ENCODE measurements at regions not wholly inside any gene's neighbourhood (a gene's known extent, or its start where the extent isn't known, plus 50 kb on each side); places are given as distances from the start of the nearest gene placed in this dataset.

DNA sequence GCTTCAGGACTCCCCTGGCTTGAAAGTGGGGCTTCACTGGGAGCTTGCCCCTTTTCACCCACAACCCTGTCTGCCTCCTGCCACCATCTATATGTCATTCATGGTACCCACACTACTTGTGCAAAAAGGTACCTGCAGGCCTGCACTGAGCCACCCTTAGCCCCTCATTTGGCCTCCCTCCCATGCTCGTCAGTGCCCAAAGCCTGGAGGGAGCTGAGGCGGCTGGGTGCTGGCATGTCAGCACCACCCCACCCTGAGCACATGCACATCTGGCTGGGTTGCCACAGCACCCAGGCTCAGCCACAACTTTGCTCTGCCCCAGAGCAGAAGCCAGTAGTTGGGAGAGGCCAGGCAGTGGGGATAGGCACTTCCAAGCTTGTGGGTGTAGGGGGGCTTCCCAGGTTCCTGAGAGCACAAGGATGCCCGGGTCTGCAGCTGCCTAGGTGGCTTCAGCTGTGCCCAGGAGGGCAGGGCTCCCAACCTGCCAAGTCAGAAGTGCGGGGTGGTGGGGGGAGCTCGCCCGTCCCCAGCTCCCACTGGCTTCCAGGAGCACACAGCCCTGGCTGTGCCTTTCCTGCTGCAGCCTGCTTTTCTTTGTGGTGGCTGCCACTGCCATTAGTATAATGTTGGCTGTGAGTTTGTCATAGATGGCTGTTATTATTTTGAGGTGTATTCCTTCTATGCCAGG is 1054.6 kb upstream of the EPHA6 start:
- TF ChIP-seq, protein P1, sequence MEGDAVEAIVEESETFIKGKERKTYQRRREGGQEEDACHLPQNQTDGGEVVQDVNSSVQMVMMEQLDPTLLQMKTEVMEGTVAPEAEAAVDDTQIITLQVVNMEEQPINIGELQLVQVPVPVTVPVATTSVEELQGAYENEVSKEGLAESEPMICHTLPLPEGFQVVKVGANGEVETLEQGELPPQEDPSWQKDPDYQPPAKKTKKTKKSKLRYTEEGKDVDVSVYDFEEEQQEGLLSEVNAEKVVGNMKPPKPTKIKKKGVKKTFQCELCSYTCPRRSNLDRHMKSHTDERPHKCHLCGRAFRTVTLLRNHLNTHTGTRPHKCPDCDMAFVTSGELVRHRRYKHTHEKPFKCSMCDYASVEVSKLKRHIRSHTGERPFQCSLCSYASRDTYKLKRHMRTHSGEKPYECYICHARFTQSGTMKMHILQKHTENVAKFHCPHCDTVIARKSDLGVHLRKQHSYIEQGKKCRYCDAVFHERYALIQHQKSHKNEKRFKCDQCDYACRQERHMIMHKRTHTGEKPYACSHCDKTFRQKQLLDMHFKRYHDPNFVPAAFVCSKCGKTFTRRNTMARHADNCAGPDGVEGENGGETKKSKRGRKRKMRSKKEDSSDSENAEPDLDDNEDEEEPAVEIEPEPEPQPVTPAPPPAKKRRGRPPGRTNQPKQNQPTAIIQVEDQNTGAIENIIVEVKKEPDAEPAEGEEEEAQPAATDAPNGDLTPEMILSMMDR (IDR thresholded peaks at IDR 0.05; ENCODE audit: insufficient read depth, missing control alignments) = no peak
- DNase-seq (ENCODE audit: insufficient read length, low spot score) (no peak), FAIRE-seq (no peak)

DNA sequence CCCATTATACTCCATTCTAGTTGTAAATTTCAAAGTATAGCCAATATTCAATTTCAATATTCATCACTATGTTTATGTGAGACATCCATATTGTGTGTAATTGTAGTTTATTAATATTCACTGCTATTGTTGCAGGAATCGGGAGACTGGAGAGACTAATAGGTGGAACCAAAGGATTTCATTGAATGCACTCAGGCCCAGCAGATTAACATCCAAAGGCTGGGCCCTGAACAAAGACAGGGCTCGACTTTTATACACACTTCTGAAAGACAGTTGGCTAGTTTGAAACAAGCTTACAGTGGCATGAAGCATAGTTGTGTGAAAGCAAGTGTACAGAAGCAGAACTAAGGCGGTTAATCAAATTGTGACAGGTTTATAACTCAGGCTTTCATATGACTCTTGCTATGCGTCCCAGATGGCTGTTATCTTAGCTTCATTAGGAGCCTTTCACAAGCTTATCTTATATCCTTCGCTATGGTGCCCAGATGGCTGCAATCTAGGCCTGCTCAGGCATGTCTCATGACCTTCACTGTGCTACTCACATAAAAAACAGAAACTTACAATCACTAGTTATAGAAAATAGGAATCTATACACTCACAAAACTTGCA is 1038.8 kb upstream of the EPHA6 start:
- FAIRE-seq (no peak), DNase-seq (ENCODE audit: insufficient read length, low spot score) (no peak)
- TF ChIP-seq, protein P1 (IDR thresholded peaks at IDR 0.05; ENCODE audit: insufficient read depth, missing control alignments) = no peak

DNA sequence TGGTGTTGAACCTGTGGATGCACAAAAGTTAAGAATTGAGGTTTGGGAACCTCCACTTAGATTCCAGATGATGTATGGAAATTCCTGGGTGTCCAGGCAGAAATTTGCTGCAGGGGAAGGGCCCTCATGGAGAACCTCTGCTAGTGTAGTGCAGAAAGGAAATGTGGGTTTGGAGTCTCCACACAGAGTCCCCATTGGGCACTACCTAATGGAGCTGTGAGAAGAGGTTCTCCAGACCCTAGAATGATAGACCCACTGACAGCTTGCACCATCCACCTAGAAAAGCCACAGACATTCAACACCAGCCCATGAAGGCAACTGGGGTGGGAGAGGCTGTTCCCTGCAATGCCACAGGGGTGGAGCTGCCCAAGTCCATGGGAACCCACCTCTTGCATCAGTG is 1032.8 kb upstream of the EPHA6 start:
- TF ChIP-seq, protein P1 (IDR thresholded peaks at IDR 0.05; ENCODE audit: insufficient read depth, missing control alignments) = no peak
- FAIRE-seq = no peak
- no peak for DNase-seq (ENCODE audit: insufficient read length, low spot score)

DNA sequence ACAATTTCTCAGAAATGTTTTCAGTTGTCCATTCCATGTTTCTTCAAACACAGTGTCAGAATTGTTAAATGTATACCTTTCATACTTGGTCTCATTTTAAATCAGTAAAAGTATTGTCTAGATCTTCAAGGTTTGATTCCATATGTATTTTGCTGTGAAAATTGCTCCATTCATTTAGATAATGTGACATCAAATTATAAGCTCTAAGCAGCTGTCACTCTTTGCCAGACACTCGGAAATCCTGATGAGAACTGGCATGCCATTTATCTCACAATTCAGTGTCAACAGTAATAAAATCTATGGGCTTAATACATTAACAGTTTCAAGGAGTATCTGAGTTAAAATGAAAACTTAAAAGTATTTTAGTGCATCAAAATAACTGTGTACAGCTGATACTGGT is 1025.3 kb upstream of the EPHA6 start:
- TF ChIP-seq, protein P1 (IDR thresholded peaks at IDR 0.05; ENCODE audit: insufficient read depth, missing control alignments) = no peak
- FAIRE-seq (no peak), DNase-seq (ENCODE audit: insufficient read length, low spot score) (no peak)

DNA sequence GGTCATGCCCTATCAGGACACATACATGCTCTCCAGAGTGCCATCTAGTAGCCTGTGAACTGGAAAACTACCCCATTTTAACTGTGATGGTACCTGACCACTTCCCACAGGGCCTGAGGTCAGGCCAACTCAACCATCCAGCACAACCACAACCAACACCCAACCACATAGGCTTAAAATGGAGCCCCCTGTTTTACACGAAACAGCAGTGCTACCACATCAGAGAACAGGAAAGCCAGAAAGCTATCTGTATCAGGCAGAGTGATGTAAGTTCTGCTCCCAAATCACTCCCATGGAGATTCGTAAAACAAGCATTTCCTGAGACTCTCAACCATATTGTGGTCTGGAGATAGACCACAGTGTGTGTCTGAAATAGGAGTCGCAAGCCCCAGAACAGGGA is 1017.3 kb upstream of the EPHA6 start:
- TF ChIP-seq, protein P1 (IDR thresholded peaks at IDR 0.05; ENCODE audit: insufficient read depth, missing control alignments) = no peak
- no peak for DNase-seq (ENCODE audit: insufficient read length, low spot score)
- FAIRE-seq = no peak

DNA sequence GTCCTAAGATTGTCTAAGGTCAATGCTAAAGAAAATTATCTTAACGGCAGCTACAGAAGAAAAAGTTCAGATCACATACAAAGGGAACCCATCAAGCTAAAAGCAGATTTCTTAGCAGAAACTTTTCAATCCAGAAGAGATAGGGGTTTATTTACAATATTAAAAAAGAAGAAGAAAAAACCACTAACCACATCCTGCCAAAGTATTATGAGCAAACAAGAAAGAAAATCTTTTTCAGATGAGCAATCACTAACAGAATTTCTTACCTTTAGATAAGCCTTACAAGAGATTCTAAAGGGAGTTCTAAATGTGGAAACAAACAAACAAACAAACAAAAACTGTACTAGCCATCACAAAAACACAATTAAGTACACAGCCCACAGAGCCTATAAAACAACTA is 1015.8 kb upstream of the EPHA6 start:
- no peak for FAIRE-seq
- TF ChIP-seq, protein P1 (IDR thresholded peaks at IDR 0.05; ENCODE audit: insufficient read depth, missing control alignments) = no peak
- no peak for DNase-seq (ENCODE audit: insufficient read length, low spot score)

DNA sequence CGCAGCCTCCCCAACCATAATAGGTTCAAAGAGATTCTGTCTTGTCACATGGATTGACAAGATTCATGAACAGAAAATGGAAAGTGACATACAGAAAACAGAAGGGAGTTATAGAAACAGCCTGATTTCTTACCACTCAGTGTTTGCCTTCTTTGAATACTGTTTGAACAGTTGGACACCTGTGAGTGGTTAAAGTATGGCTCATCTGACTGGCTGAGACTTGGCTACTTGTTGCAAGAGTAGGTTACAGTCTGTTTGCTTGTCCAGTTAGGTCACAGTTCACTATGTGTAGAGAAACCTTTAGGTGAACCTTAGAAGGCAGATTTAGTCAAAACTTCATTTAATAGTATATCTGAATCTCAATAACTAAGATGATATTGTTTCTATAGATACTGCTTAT is 1003.9 kb upstream of the EPHA6 start:
- FAIRE-seq (no peak), DNase-seq (ENCODE audit: insufficient read length, low spot score) (no peak)

More for the DNA sequence above, 1003.9 kb upstream of the EPHA6 start:
- TF ChIP-seq, protein P1 (IDR thresholded peaks at IDR 0.05; ENCODE audit: insufficient read depth, missing control alignments) = no peak
